HCT116 (cell line): ENCODE measurements at regions not wholly inside any gene's neighbourhood (a gene's known extent, or its start where the extent isn't known, plus 50 kb on each side); places are given as distances from the start of the nearest gene placed in this dataset.

Source experiments
- ATAC-seq: fragments of 200-7000 bp; cut with Tn5 transposase; 2 replicates; pipeline ENCODE4 v1.9.1; 2020; ENCODE audit warnings: mild to moderate bottlenecking, moderate library complexity
- BruUV-seq: library from RNA; stranded (reverse); fragments of 400-500 nt; replicated peaks from 2 replicates; lab custom pipeline; 2021; lab: Mats Ljungman, UMichigan
- CTCF ChIA-PET: fragments of 300-600 bp; sonication (Branson Sonifier 250); formaldehyde crosslinking; loops from one replicate; lab custom pipeline; 2021; ENCODE audit warnings: antibody characterized with exemption; lab: Charles Lee
- POLR2A ChIA-PET: fragments of 300-600, 350-600 bp; sonication (Branson Sonifier 250); formaldehyde crosslinking; loops from one replicate; lab custom pipeline; 2021; ENCODE audit warnings: antibody characterized with exemption; lab: Charles Lee
- RAD21 ChIA-PET, 2 experiments: fragments of 300-600 bp; sonication (Branson Sonifier 250); formaldehyde crosslinking; loops; one replicate each; lab custom pipeline; 2023; ENCODE audit warnings: low total read pairs in 2 of 2; ENCODE audit not compliant: uncharacterized antibody in 2 of 2, unreplicated experiment in 2 of 2, low non-redundant PET in 1 of 2; lab: Charles Lee
- DNase-seq: peaks from one replicate; pipeline ENCODE4 v3.0.0-alpha.2; 2010; ENCODE audit warnings: low read depth, low spot score
- H2AFZ ChIP-seq: fragments of 200-600 bp; shearing (Covaris generic), sonication (generic); 2 replicates; pipeline ENCODE4 v1.6.1; 2017; ENCODE audit warnings: low read depth, mixed run types, mixed read lengths, antibody characterized with exemption, low read length; ENCODE audit not compliant: poor library complexity, severe bottlenecking
- H3K27ac ChIP-seq: 2 replicates; pipeline ENCODE4 v1.5.1; 2012; ENCODE audit warnings: low read depth, low read length
- H3K27me3 ChIP-seq: fragments of 200-600 bp; sonication (generic); 2 replicates; pipeline ENCODE4 v1.6.1; 2016; ENCODE audit warnings: mixed run types, low read length, mixed read lengths; ENCODE audit not compliant: insufficient read depth
- H3K36me3 ChIP-seq, 2 experiments: fragments of 200-500 bp in 1 of 2; fragments of 200-600 bp in 1 of 2; sonication (Bioruptor generic) in 1 of 2; sonication (generic) in 1 of 2; 2 replicates each; pipeline versions ENCODE4 v1.5.1 to v1.6.1; 2014 to 2016; ENCODE audit warnings: low read length in 2 of 2, inconsistent platforms in 1 of 2, mixed read lengths in 1 of 2, mixed run types in 1 of 2; ENCODE audit not compliant: insufficient read depth in 2 of 2, control insufficient read depth in 1 of 2
- H3K4me1 ChIP-seq, 2 experiments: fragments of 200-600 bp in 1 of 2; sonication (generic) in 1 of 2; 2 replicates each; pipeline versions ENCODE4 v1.5.1 to v1.6.1; 2012 to 2017; ENCODE audit warnings: low read length in 2 of 2, inconsistent platforms in 1 of 2, mild to moderate bottlenecking in 1 of 2, mixed read lengths in 1 of 2, mixed run types in 1 of 2, moderate library complexity in 1 of 2; ENCODE audit not compliant: insufficient read depth in 2 of 2, control insufficient read depth in 1 of 2
- H3K4me2 ChIP-seq: fragments of 200-600 bp; sonication (generic); 2 replicates; pipeline ENCODE4 v1.6.1; 2017; ENCODE audit warnings: mixed run types, low read length, mixed read lengths
- H3K4me3 ChIP-seq, 2 experiments: fragments of 200-600 bp in 1 of 2; sonication (generic) in 1 of 2; replicated peaks in 1 of 2; 2 replicates each; pipeline ENCODE4 v1.5.1; 2011 to 2016; ENCODE audit warnings: low read length in 2 of 2, control low read depth in 1 of 2, low read depth in 1 of 2, mild to moderate bottlenecking in 1 of 2, mixed read lengths in 1 of 2, mixed run types in 1 of 2
- H3K79me2 ChIP-seq: fragments of 200-600 bp; sonication (generic); 2 replicates; pipeline ENCODE4 v1.6.1; 2017; ENCODE audit warnings: mild to moderate bottlenecking, mixed run types, low read length, moderate library complexity, mixed read lengths; ENCODE audit not compliant: insufficient read depth
- H3K9ac ChIP-seq: fragments of 200-600 bp; sonication (generic); 2 replicates; pipeline ENCODE4 v1.6.1; 2016; ENCODE audit warnings: low read length, mixed read lengths
- H3K9me2 ChIP-seq: fragments of 200-600 bp; sonication (generic), shearing (Covaris generic); 2 replicates; pipeline ENCODE4 v1.6.1; 2017; ENCODE audit warnings: mixed run types, mild to moderate bottlenecking, moderate library complexity; ENCODE audit not compliant: insufficient read depth
- H3K9me3 ChIP-seq, 2 experiments: fragments of 200-500 bp in 1 of 2; fragments of 200-600 bp in 1 of 2; sonication (Bioruptor generic) in 1 of 2; sonication (generic) in 1 of 2; 2 replicates each; pipeline ENCODE4 v1.6.1; 2014 to 2017; ENCODE audit warnings: low read length in 2 of 2, mixed read lengths in 2 of 2, inconsistent platforms in 1 of 2, low read depth in 1 of 2, mild to moderate bottlenecking in 1 of 2, mixed run types in 1 of 2, moderate library complexity in 1 of 2; ENCODE audit not compliant: control insufficient read depth in 1 of 2, insufficient read depth in 1 of 2
- H4K20me1 ChIP-seq: fragments of 200-600 bp; sonication (generic), shearing (Covaris generic); 2 replicates; pipeline ENCODE4 v1.6.1; 2017; ENCODE audit warnings: mixed run types, mild to moderate bottlenecking, moderate library complexity; ENCODE audit not compliant: insufficient read depth
- EGR1 ChIP-seq: IDR thresholded peaks from 2 replicates; pipeline ENCODE4 v1.6.1; 2012; ENCODE audit warnings: low read depth
- ELF1 ChIP-seq: IDR thresholded peaks from 2 replicates; pipeline ENCODE4 v1.6.1; 2012; ENCODE audit warnings: low read depth, borderline replicate concordance
- FOSL1 ChIP-seq: IDR thresholded peaks from 2 replicates; pipeline ENCODE4 v1.6.1; 2012; ENCODE audit warnings: low read depth
- JUND ChIP-seq: IDR thresholded peaks from 2 replicates; pipeline ENCODE4 v1.6.1; 2012
- POLR2AphosphoS5 ChIP-seq: IDR thresholded peaks from 2 replicates; pipeline ENCODE4 v1.6.1; 2011; ENCODE audit warnings: mild to moderate bottlenecking, low read depth, low read length, moderate library complexity
- RAD21 ChIP-seq: IDR thresholded peaks from 2 replicates; pipeline ENCODE4 v1.6.1; 2012; ENCODE audit warnings: low read depth, mild to moderate bottlenecking
- SIN3A ChIP-seq: IDR thresholded peaks from 2 replicates; pipeline ENCODE4 v1.6.1; 2012; ENCODE audit warnings: low read depth
- SP1 ChIP-seq: IDR thresholded peaks from 2 replicates; pipeline ENCODE4 v1.6.1; 2012; ENCODE audit warnings: low read depth
- TCF7L2 ChIP-seq: IDR thresholded peaks from 2 replicates; pipeline ENCODE4 v1.7.0; 2011; ENCODE audit warnings: borderline replicate concordance, inconsistent platforms; ENCODE audit not compliant: insufficient read depth, insufficient read length; ENCODE audit errors: extremely low read depth
- ZNF274 ChIP-seq: fragments of 200-500 bp; sonication (Bioruptor generic); IDR thresholded peaks from 2 replicates; pipeline ENCODE4 v1.6.1; 2014; ENCODE audit warnings: mild to moderate bottlenecking, low read depth, low read length, inconsistent platforms
- intact Hi-C: fragments of 100-400 bp; cut with micrococcal nuclease; formaldehyde crosslinking; loops from 2 replicates; pipeline ENCODE4 v1.10.0; 2022
- TF ChIP-seq, protein P1 (sequence below): IDR thresholded peaks from 2 replicates; pipeline ENCODE4 v1.6.1; 2012
- TF ChIP-seq, protein P2 (sequence below): IDR thresholded peaks from 2 replicates; pipeline ENCODE4 v1.6.1; 2012; ENCODE audit warnings: low read depth
- TF ChIP-seq, protein P3 (sequence below): IDR thresholded peaks from 2 replicates; pipeline ENCODE4 v1.6.1; 2011; ENCODE audit warnings: mild to moderate bottlenecking, low read length, moderate library complexity; ENCODE audit not compliant: insufficient replicate concordance; ENCODE audit errors: extremely low read depth
- TF ChIP-seq, protein P4 (sequence below), 3 experiments: fragments of 200-600 bp in 1 of 3; sonication (generic) in 1 of 3; IDR thresholded peaks in 2 of 3; conservative IDR thresholded peaks in 1 of 3; 2 replicates each; pipeline ENCODE4 v1.5.1; 2012 to 2017; ENCODE audit warnings: low read depth in 2 of 3, low read length in 2 of 3, antibody characterized with exemption in 1 of 3, borderline replicate concordance in 1 of 3, control low read depth in 1 of 3, mild to moderate bottlenecking in 1 of 3, mixed read lengths in 1 of 3, mixed run types in 1 of 3, moderate library complexity in 1 of 3; ENCODE audit not compliant: insufficient read depth in 1 of 3

DNA sequence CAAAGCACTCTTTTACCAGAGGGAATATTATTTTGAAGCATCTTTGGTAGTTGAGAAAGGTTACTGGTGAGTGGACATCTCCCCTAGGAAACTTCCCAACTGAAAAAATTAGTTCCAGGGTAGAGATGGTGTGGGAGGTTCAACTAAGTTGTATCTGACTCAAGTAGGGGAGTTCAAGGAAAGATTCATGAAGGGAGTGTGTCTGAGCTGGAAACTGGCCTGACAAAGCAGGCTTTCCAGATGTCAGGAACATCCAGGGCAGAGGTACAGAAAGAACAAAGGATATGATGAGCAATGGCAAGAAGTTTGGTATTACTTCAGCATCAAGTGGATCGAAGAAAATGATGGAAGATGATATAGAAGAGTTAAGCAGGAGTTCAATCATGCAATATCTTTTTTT, 458.0 kb upstream of the RIOK2 start:
- Histone ChIP-seq H3K79me2 (no peaks in the 10 kb centered on the region), H3K9me3 (no peaks in the 10 kb centered on the region), H3K4me2 (no peak overlapping the region), H3K9ac (no peak overlapping the region), H3K27ac (no peak overlapping the region), H2AFZ (no peak overlapping the region), H3K27me3 (no peaks in the 10 kb centered on the region), H3K4me1 (no peaks in the 10 kb centered on the region), H3K4me3 (no peak overlapping the region), H3K9me2 (no peaks in the 10 kb centered on the region), H4K20me1 (no peaks in the 10 kb centered on the region), H3K36me3 (no peaks in the 10 kb centered on the region)
- ChIA-PET RAD21 (no interaction called here), POLR2A (no interaction called here), CTCF (no interaction called here)
- no peak for DNase-seq
- no TSS peak for BruUV-seq
- intact Hi-C loops = no loop called here
- TF ChIP-seq, protein P1, sequence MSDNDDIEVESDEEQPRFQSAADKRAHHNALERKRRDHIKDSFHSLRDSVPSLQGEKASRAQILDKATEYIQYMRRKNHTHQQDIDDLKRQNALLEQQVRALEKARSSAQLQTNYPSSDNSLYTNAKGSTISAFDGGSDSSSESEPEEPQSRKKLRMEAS = no peak
- TF ChIP-seq SIN3A = no peak
- TF ChIP-seq ELF1 = no peak
- no peak for TF ChIP-seq RAD21
- no peak for TF ChIP-seq EGR1
- TF ChIP-seq FOSL1 = no peak
- TF ChIP-seq POLR2AphosphoS5 = no peak
- TF ChIP-seq JUND = no peak
- TF ChIP-seq, protein P2, sequence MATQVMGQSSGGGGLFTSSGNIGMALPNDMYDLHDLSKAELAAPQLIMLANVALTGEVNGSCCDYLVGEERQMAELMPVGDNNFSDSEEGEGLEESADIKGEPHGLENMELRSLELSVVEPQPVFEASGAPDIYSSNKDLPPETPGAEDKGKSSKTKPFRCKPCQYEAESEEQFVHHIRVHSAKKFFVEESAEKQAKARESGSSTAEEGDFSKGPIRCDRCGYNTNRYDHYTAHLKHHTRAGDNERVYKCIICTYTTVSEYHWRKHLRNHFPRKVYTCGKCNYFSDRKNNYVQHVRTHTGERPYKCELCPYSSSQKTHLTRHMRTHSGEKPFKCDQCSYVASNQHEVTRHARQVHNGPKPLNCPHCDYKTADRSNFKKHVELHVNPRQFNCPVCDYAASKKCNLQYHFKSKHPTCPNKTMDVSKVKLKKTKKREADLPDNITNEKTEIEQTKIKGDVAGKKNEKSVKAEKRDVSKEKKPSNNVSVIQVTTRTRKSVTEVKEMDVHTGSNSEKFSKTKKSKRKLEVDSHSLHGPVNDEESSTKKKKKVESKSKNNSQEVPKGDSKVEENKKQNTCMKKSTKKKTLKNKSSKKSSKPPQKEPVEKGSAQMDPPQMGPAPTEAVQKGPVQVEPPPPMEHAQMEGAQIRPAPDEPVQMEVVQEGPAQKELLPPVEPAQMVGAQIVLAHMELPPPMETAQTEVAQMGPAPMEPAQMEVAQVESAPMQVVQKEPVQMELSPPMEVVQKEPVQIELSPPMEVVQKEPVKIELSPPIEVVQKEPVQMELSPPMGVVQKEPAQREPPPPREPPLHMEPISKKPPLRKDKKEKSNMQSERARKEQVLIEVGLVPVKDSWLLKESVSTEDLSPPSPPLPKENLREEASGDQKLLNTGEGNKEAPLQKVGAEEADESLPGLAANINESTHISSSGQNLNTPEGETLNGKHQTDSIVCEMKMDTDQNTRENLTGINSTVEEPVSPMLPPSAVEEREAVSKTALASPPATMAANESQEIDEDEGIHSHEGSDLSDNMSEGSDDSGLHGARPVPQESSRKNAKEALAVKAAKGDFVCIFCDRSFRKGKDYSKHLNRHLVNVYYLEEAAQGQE = no peak
- no peak for TF ChIP-seq ZNF274
- TF ChIP-seq, protein P3, sequence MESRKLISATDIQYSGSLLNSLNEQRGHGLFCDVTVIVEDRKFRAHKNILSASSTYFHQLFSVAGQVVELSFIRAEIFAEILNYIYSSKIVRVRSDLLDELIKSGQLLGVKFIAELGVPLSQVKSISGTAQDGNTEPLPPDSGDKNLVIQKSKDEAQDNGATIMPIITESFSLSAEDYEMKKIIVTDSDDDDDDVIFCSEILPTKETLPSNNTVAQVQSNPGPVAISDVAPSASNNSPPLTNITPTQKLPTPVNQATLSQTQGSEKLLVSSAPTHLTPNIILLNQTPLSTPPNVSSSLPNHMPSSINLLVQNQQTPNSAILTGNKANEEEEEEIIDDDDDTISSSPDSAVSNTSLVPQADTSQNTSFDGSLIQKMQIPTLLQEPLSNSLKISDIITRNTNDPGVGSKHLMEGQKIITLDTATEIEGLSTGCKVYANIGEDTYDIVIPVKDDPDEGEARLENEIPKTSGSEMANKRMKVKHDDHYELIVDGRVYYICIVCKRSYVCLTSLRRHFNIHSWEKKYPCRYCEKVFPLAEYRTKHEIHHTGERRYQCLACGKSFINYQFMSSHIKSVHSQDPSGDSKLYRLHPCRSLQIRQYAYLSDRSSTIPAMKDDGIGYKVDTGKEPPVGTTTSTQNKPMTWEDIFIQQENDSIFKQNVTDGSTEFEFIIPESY = no peak
- no peak for TF ChIP-seq TCF7L2
- TF ChIP-seq, protein P4, sequence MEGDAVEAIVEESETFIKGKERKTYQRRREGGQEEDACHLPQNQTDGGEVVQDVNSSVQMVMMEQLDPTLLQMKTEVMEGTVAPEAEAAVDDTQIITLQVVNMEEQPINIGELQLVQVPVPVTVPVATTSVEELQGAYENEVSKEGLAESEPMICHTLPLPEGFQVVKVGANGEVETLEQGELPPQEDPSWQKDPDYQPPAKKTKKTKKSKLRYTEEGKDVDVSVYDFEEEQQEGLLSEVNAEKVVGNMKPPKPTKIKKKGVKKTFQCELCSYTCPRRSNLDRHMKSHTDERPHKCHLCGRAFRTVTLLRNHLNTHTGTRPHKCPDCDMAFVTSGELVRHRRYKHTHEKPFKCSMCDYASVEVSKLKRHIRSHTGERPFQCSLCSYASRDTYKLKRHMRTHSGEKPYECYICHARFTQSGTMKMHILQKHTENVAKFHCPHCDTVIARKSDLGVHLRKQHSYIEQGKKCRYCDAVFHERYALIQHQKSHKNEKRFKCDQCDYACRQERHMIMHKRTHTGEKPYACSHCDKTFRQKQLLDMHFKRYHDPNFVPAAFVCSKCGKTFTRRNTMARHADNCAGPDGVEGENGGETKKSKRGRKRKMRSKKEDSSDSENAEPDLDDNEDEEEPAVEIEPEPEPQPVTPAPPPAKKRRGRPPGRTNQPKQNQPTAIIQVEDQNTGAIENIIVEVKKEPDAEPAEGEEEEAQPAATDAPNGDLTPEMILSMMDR (IDR thresholded peaks at IDR 0.05 in 2 of 3, conservative IDR thresholded peaks at IDR 0.05 in 1 of 3; ENCODE audit: borderline replicate concordance in 1 of 3, insufficient read depth in 1 of 3, low read depth in 2 of 3, low read length in 2 of 3) = no peak
- TF ChIP-seq SP1 = no peak
- no peak for ATAC-seq
